KG1 (cell line): ENCODE measurements at regions not wholly inside any gene's neighbourhood (a gene's known extent, or its start where the extent isn't known, plus 50 kb on each side); places are given as distances from the start of the nearest gene placed in this dataset.
"Not testable (repeated sequence)": the region's sequence is repeated elsewhere in the genome, so short reads cannot be mapped to it uniquely, and the experiment has no call there.

ENCODE experiments used
- DNase-seq: peaks from one replicate; lab custom pipeline; 2025; lab: John Stamatoyannopoulos, UW

GRCh38 chr10:121305066-121305465, 293.2 kb downstream of the FGFR2 start:
- no peak for DNase-seq

- DNase-seq, result no peak
Measured at GRCh38 chr10:121306159-121306673, 292.0 kb downstream of the FGFR2 start.

- DNase-seq, result no peak
Measured at GRCh38 chr10:121307411-121307980, 290.7 kb downstream of the FGFR2 start.

DNA sequence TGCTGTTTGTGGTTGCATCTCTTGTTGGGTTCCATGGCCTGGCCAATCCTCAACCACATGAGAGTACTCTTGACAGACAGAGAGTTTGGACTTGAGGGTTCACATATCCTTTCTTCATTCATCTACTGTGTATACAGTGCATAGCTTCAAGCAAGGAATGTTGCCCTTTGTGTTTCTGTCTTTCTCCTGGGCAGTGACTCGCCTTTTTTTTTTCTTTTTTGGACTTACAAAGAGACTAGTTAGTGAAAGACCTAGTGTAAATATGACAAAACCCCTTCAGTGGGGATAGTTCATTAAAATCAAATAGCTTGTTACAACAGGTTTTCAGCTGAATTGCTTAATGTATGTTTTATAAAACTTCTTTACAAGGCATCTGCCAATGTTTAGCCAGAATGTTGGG, 290.2 kb downstream of the FGFR2 start:
- DNase-seq, result no peak

GRCh38 chr10:121309164-121309563, 289.1 kb downstream of the FGFR2 start:
- DNase-seq, result no peak

DNA sequence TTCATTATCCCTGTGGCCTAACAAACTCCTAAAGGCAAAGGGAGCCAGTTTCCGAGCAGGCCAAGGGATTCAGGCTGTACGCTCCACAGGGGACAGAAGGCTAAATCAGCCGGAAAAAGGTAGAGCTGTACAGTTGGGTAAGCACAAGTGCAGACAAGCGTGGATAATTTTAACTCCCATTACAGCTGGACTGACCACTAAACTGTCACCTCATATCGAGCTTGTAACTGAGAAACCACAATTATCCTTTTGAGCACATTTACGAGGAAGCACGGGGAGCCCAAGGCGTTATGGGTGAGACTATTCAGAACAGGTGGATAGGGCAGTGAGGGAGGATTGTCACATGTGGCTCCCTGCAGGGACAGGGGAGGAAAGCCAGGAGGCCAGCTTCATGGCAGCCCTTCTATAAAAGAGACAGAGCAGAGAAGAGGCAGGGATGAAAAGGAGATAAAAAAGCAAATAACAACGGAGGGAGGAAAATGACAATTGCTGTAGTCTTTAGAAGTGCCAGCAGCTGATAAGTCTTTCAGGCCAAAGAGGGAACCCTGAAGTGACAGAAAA, 288.0 kb downstream of the FGFR2 start:
- no peak for DNase-seq

GRCh38 chr10:121311812-121312443, 286.3 kb downstream of the FGFR2 start:
- DNase-seq, result no peak

- no peak for DNase-seq
Measured at GRCh38 chr10:121312587-121312986, 285.7 kb downstream of the FGFR2 start.

DNA sequence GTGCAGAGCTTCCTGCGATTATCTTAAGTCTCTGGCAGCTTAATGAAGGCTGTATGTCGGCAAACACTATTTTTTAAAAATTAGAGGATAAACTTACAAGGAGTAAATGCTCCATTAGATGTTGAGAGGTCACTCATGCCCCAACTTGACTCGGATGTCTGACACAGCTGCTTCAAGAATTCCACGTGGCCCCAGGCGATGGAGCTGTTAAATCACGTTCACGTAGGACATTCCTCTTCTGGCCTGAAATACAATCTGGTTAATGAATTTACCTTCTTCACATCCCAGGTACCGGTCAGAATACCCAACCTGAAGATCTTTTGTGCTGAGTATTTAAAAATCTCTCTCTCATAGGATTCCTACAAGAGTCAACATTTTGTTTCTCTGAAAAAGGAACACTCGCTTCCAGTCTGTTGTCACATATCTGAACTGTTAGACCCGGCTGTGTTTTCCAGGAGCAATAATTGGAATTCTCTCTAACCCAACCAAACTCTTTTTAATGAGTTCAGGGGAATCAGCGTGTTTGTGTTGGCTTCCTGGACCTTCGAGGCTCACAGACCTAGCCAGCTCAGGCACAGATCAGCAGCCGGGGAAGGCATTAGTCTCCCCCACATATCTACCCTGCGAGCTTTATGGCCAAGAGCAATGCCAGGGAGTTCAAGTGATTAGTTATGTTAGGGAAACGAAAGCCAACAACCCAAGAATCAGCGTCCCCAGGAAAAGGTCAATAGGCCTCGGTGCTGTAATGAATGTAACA, 284.9 kb downstream of the FGFR2 start:
- DNase-seq, result no peak

DNA sequence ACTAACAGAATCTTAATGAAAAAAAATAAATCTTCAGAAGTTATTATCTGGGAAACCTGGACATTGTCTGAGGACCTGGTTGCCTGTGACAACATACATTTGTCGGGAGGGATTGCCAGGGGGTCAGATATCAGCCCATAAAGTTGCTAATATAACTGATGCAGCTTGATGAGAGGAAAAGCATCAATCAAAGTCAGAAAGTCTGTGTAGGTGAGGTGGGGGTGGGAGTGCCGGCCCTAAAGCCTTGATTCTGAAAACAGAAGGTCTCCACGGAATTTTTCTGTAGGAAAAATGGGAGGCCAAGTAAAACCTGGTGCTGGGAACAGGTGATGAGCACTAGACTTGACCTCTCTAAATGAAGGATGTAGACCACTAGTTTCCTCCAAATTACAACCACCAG, 281.8 kb downstream of the FGFR2 start:
- no peak for DNase-seq

DNA sequence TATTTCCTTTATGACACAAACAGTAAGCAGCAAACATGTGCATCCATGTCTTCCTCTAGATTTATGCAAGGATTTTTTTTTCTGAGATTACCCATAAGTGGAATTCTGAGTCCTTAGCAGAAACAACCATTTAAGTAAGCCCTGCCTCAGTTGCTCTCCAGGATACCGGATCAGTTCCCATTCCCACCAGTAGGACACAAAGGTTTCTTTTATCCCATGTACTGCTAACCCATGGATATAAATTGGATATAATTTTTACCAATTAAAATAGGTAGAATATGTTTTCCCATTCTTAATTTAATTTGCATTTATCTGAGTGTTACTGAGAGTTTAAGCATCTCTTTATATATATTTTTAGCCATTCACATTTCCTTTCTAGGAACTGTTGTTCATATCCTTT, 280.9 kb downstream of the FGFR2 start:
- DNase-seq, result no peak

GRCh38 chr10:121322046-121322445, 276.2 kb downstream of the FGFR2 start:
- no peak for DNase-seq

DNA sequence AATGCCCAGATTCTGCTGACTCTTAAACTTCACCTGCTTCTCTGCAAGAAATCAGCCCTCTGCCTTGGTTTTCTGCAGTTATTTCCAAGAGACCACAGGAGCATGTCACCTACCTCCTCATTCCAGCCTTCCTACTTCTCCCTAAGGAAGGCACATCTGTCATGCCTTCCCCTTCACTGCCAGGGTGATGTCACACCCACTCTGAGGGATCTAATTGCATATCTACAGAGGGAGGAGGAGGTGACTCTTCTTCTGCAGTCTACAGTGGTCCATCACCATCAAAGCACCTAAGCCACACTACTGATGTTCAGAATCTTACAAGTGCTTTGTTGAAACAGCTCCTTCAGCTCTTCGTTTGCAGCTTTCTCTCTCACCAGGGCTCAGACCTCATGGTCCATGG, 275.5 kb downstream of the FGFR2 start:
- no peak for DNase-seq

DNA sequence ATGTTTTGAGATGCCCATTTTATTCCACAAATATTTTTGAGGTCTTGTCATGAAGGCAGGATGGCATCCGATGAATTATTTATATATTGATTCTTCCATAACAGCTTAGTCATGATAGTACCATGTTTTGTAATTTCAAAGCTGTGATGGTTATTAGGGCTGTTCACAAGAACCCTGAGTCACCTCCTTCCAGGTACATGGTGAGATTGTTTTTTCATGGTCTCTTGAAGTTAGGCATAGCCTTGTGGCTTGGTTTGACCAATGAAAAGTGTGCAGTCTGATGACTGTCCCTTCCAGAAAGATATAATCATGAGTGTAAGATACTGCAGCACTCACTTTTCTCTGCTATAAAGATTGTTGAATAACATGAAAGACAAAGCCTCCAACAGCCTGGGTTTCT, 274.8 kb downstream of the FGFR2 start:
- DNase-seq, result no peak

GRCh38 chr10:121324678-121325213, 273.5 kb downstream of the FGFR2 start:
- DNase-seq, result no peak

- DNase-seq, result no peak
Measured at GRCh38 chr10:121325490-121326231, 272.6 kb downstream of the FGFR2 start.

GRCh38 chr10:121326905-121327304, 271.3 kb downstream of the FGFR2 start:
- DNase-seq, result no peak

DNA sequence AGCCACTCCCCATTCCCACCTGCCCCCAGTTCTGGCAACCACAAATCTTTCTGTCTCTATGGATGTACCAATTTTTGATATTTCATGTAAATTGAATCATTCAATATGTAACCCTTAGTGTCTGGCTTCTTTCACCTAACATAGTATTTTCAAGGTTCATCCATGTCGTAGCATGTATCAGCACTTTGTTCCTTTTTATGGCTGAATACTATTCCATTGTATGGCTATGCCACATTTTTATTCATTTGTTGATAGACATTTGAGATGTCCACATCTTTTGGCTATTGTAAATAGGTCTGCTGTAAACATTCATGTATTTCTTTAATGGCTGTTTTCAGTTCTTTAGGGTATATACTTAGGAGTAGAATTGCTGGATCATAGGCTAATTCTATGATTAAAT, 270.5 kb downstream of the FGFR2 start:
- no peak for DNase-seq

- not testable (repeated sequence) for DNase-seq
Measured at GRCh38 chr10:121329631-121330030, 268.6 kb downstream of the FGFR2 start.

GRCh38 chr10:121330563-121330962, 267.7 kb downstream of the FGFR2 start:
- DNase-seq, result no peak

DNA sequence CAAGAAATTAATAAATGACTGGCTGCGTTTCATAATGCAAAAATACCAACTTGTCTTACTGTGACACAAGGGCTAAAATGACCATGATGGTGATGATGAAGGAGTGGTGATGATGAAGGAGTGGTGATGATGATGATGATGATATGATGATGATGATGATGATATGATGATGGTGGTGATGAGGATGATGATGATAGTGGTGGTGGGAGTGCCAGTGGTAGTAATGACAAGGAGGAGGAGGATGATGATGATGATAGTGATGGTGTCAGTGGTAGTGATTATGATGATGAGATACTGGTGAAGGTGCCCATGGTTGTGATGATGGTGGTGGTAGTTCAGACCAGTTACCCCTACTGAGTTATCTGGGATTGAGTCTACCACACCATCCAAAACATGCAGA, 265.9 kb downstream of the FGFR2 start:
- no peak for DNase-seq
